GM18498 (cell line): ENCODE measurements at regions not wholly inside any gene's neighbourhood (a gene's known extent, or its start where the extent isn't known, plus 50 kb on each side); places are given as distances from the start of the nearest gene placed in this dataset.

Experiments
- ATAC-seq: cut with Tn5 transposase; IDR thresholded peaks from one replicate; pipeline ENCODE4 v1.9.1; 2021; ENCODE audit warnings: mild to moderate bottlenecking, moderate library complexity; ENCODE audit not compliant: unreplicated experiment

DNA sequence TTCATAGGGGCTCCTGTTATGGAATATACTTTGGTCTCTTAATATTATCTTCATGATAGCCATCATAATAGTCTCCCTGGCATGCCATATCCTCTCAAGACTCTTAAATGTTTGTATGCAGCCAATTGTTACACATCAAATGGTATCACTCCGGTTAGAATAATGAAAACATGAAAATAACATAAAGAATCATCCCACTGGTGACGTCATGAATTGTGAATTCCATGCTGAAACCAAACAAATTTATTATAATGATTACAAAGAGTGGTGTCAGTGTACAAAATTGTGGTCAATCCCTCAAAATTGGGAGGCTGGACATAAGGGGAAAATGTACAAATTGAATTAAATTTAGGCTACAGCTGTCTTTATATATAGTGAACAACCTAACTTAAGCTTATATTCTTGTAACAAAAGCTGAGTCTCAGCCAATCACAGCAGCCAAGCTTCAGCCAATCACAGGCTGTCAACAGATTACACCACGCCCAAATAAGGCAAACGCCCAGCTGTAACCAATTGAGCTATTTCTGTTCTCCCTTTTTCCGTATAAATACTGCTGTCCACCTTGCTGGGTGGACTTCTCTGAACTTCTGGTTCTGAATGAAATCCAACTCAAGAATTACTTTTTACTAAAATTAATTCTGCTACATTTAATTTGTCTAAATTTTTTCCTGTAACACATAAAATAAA, 156.1 kb downstream of the CHD9NB start:
- no peak for ATAC-seq

- ATAC-seq: no peak
Observed at GRCh38 chr16:52874042-52874441, 178.7 kb downstream of the CHD9NB start.

GRCh38 chr16:52872731-52873130, 180.0 kb downstream of the CHD9NB start:
- ATAC-seq: no peak

DNA sequence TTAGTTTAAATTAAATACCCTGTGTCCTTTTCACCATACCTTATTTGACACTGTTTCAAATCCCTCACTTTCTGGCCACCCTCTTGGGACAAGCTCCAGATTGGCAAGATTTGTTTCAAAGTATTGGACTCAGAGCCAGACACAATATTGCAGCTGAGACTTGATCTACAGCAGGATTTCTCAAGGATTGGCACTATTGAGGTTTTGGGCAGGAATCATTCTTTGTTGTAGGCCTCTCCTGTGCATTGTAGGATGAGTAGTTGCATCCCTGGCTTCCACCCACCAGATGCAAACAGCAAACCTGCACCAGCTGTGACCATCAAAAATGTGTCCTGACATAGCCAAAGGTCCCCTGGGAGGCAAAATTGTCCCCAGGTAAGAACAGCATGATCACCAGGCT, 181.2 kb downstream of the CHD9NB start:
- no peak for ATAC-seq

DNA sequence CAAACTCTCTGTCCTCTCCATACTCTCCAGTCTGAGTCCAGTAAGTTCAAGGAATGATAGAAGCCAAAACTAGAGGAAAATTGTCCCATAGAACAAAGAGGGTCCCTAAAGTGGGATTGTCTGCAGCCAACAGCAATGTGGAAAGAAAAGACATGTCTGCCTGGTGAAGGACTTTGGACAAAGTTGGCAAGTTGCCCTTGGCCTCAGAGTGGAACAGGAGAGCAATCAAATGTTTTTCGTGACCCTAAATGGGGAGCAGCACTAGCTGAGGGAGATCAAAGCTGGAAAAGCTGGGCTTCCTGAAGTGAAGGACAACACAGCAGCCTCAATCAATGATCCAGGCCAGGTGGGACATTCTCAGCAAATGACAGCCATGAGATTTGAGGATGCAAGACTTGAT, 183.5 kb downstream of the CHD9NB start:
- ATAC-seq: no peak

DNA sequence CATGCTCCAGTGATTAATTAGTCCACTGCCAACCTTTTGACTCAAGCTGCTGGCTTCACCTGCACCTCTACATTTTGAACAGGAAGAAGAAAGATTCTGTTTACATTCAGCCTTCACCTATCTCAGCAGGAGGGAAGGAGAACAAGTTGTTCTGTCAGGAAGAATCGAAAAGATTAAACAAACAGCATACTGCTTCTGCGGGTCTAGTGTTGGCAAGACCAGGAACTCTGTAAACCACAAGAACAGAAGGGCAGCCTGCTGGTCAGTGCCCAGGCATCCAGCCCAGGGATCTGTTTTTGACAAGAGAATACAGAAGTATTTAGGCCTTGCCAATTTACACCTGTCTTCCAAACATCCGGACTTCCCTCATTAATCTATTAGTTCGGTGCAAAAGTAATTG, 189.7 kb downstream of the CHD9NB start:
- ATAC-seq: no peak

GRCh38 chr16:52861614-52862022, 191.1 kb downstream of the CHD9NB start:
- no peak for ATAC-seq

DNA sequence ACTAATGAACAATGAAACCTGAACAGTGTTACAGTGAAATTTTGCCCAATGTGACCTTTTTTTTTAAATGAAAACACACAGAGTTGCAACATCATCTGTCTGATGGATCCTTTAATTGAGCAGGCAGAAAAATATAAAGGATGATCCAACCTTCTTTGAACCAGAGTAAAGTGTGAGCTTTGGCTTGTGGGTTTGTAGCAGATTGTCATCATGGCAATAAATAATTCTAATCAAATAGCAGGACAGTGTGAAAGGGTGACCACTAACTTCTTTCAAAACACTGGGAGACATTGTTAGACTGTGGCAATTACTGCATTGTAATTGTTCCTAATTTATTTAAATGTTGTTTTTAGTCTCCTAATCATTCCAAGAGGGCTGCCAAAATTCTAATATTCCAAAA, 197.2 kb downstream of the CHD9NB start:
- ATAC-seq: no peak

- no peak for ATAC-seq
Observed at GRCh38 chr16:52852978-52853377, 199.7 kb downstream of the CHD9NB start.

GRCh38 chr16:52851211-52851740, 201.4 kb downstream of the CHD9NB start:
- ATAC-seq: no peak

- ATAC-seq: no peak
Observed at GRCh38 chr16:52843381-52843780, 209.3 kb downstream of the CHD9NB start.

- ATAC-seq: no peak
Observed at GRCh38 chr16:52837251-52837650, 215.4 kb downstream of the CHD9NB start.

DNA sequence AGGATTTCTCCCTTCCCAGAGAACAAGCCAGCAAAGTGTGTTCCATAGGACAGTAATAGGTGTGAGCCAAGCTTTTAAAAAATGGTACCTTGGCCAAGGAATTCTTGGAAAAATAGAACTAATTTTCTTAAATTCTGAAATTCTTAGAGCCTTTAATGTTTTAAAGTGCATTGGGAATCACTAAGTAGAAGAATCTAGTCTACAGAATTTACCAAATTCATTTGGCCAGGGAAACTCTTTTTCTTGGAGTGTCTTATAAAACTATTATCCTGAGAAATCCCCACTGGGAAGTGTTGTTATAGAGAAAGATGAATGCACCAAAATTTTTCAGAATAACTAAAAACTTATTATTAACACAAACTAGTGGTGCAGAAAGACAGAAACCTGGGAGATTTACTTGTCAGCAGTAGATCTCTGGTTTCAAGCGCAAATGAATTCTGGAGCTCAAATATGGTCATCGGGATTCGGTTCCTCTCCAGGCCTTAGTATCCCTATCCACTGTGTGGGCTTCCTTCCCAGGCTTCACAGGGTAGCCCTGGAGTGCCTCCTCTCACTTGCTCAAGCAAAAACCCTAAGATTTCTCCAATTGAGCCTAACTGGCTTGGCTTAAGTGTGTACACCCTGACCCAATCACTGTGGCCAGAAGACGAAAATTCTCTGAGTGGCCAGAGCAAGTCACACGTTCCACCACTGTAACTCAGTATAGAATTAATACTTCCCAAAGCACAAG, 217.8 kb downstream of the CHD9NB start:
- ATAC-seq: no peak

DNA sequence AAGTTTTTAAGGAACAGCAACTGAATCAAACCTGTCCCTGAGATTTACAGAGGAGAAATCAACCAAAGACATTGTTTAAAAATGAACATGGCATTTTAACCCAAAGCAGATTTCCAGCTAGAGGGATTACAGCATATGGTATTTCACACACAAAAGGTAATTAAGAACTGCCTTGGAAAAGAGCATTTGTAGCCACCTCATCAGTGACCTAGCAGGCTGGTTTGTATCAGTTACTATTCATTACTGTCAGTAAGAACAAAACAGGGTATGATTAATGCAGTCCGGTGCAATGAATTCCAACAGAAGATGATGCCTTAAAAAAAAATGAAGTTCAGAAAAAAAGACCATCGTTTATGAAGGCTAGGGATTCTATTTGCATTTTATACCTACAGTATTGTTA, 219.9 kb downstream of the CHD9NB start:
- no peak for ATAC-seq

GRCh38 chr16:52827456-52827855, 225.2 kb downstream of the CHD9NB start:
- ATAC-seq: no peak

DNA sequence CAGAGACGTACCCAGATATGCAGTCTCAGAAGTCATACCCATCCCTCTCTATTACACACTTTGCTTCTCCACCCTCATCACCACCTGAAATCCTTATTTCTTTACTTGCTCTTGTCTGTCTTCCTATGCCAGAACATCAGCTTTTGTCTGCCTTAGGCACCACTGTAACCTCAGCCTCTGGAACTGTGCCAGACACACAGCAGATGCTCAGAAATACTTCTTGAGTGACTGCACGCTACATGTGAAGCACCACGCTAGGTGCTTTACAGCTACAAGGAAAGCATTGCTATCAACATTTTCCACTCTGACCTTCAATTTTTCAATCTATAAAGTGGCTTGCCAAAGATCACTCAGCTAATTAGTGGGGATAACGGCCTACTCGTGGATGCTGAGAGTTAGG, 226.8 kb downstream of the CHD9NB start:
- no peak for ATAC-seq

GRCh38 chr16:52819808-52820207, 232.9 kb downstream of the CHD9NB start:
- ATAC-seq: no peak

GRCh38 chr16:52819405-52819804, 233.3 kb downstream of the CHD9NB start:
- no peak for ATAC-seq

GRCh38 chr16:52817696-52818095, 235.0 kb downstream of the CHD9NB start:
- ATAC-seq: no peak

DNA sequence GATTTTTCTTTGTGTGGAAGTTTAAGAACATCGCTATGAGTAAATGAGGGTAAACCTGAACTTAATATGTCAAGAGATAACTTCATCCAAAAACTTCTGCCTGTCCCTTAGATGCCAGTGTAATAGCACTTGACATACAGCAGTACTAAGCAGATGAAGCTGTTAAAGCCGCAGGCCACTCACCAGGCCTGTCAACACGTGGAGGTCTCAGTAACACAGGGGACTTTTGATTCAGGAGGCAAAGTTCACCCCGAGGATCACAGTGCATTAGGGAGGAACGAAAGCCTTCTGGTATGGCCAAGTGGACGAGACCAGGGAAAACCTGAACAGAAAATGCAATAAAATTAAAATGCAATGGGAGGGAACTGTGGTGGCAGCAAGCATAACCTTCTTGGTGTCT, 235.7 kb downstream of the CHD9NB start:
- ATAC-seq: no peak

DNA sequence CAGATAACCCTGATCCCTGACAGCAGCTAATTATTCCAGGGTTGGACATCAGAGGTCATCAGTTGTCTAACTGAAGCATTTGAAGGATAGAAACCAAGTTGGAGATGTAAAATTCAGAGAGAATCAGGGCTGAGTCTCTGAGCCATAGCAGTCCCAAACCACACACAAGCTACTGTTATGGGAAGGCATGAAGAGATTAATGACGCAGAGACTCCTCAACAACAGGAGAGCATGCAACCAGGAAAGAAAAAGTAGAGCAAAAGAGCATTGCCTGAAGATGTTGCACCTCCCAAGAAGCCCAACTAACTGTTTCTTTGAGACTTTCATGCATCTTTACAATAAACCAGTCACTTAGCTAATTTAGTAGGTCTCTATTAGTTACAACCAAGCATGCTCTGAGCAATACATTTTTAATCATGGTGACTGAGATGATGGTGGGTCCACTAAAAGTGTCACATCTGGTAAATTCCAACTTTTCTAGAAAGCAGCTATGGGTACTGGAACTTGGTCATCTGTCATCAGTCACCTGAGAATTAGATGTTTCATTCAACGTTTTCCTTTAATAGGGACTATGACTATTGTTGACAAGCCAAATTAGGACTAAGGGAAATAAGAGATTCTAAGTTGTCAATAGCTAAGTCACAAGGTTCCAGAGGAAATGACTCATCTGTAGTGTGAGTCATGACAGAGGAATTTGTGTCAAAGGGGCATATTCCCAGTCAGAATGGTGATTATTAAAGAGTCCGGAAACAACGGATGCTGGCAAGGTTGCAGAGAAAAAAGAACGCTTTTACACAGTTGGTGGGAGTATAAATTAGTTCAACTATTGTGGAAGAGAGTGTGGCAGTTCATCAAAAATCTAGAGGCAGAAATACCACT, 239.8 kb downstream of the CHD9NB start:
- ATAC-seq: no peak
